Panc1 (cell line): ENCODE measurements at regions not wholly inside any gene's neighbourhood (a gene's known extent, or its start where the extent isn't known, plus 50 kb on each side); places are given as distances from the start of the nearest gene placed in this dataset.
"Not testable (repeated sequence)": the region's sequence is repeated elsewhere in the genome, so short reads cannot be mapped to it uniquely, and the experiment has no call there.

Experiments used
- ATAC-seq: fragments of 200-7000 bp; cut with Tn5 transposase; 2 replicates; pipeline ENCODE4 v1.9.1; 2020; ENCODE audit warnings: mild to moderate bottlenecking, moderate library complexity
- BruUV-seq: library from RNA; stranded (reverse); fragments of 400-500 nt; replicated peaks from 2 replicates; lab custom pipeline; 2021; lab: Mats Ljungman, UMichigan
- CTCF ChIA-PET: fragments of 300-600 bp; sonication (Branson Sonifier 250); formaldehyde crosslinking; loops from one replicate; lab custom pipeline; 2022; ENCODE audit warnings: antibody characterized with exemption; lab: Charles Lee
- POLR2A ChIA-PET: fragments of 300-600 bp; sonication (Branson Sonifier 250); formaldehyde crosslinking; loops from one replicate; lab custom pipeline; 2022; ENCODE audit warnings: antibody characterized with exemption; lab: Charles Lee
- DNase-seq: peaks from one replicate; pipeline ENCODE4 v3.0.0-alpha.2; 2010; ENCODE audit warnings: low read depth, low spot score
- H3K27ac ChIP-seq: 2 replicates; pipeline ENCODE4 v1.5.1; 2011; ENCODE audit warnings: mild to moderate bottlenecking, low read length, inconsistent platforms
- H3K27me3 ChIP-seq: fragments of 200-500 bp; sonication (Bioruptor generic); 2 replicates; pipeline ENCODE4 v1.6.0; 2014; ENCODE audit warnings: low read length, inconsistent platforms; ENCODE audit not compliant: control insufficient read depth, insufficient read depth
- H3K36me3 ChIP-seq: fragments of 200-500 bp; sonication (Bioruptor generic); 2 replicates; pipeline ENCODE4 v1.5.1; 2014; ENCODE audit warnings: inconsistent platforms, mild to moderate bottlenecking, low read length, moderate library complexity; ENCODE audit not compliant: control insufficient read depth, insufficient read depth
- H3K4me1 ChIP-seq: 2 replicates; pipeline ENCODE4 v1.5.1; 2011; ENCODE audit warnings: inconsistent platforms, mild to moderate bottlenecking, low read length, moderate library complexity; ENCODE audit not compliant: control insufficient read depth, insufficient read depth
- H3K4me3 ChIP-seq, 2 experiments: 2 replicates each; pipeline ENCODE4 v1.5.1; 2011 to 2012; ENCODE audit warnings: low read depth in 2 of 2, low read length in 2 of 2, mild to moderate bottlenecking in 2 of 2, inconsistent platforms in 1 of 2, moderate library complexity in 1 of 2
- H3K9me3 ChIP-seq: fragments of 200-500 bp; sonication (Bioruptor generic); 2 replicates; pipeline ENCODE4 v1.5.1; 2014; ENCODE audit warnings: low read depth, mild to moderate bottlenecking, inconsistent platforms, low read length, moderate library complexity; ENCODE audit not compliant: control insufficient read depth, insufficient read depth
- CTCF ChIP-seq: fragments of 450-650 bp; IDR thresholded peaks from 2 replicates; pipeline ENCODE4 v1.5.1; 2017; ENCODE audit warnings: mild to moderate bottlenecking
- POLR2AphosphoS5 ChIP-seq: IDR thresholded peaks from 2 replicates; pipeline ENCODE4 v1.6.1; 2012; ENCODE audit warnings: mild to moderate bottlenecking, low read depth, low read length, moderate library complexity
- REST ChIP-seq, 2 experiments: IDR thresholded peaks; 2 replicates each; pipeline ENCODE4 v1.6.1; 2011 to 2012; ENCODE audit warnings: low read depth in 2 of 2, control low read depth in 1 of 2, low read length in 1 of 2, mild to moderate bottlenecking in 1 of 2, moderate library complexity in 1 of 2; ENCODE audit not compliant: insufficient read depth in 1 of 2
- SIN3A ChIP-seq: IDR thresholded peaks from 2 replicates; pipeline ENCODE4 v1.6.1; 2012; ENCODE audit warnings: low read depth, mild to moderate bottlenecking, low read length, moderate library complexity, borderline replicate concordance; ENCODE audit not compliant: insufficient read depth
- TCF7L2 ChIP-seq: IDR thresholded peaks from 2 replicates; pipeline ENCODE4 v1.6.1; 2011; ENCODE audit warnings: mild to moderate bottlenecking, low read depth, low read length, inconsistent platforms
- in situ Hi-C: cut with HindIII; loops from 2 replicates; pipeline ENCODE4 v1.10.0; 2016; ENCODE audit warnings: low sequenced_read_pairs, low pct_unique_long_range_greater_than_20kb
- intact Hi-C: fragments of 100-400 bp; cut with micrococcal nuclease; formaldehyde crosslinking; loops from one replicate; pipeline ENCODE4 v1.10.0; 2022; ENCODE audit not compliant: unreplicated experiment

- ATAC-seq (no peak), DNase-seq (no peak)
- ChIA-PET CTCF (no interaction called here), POLR2A (no interaction called here)
- H3K27ac ChIP-seq, result no peak overlapping the region
- no peaks in the 10 kb centered on the region for H3K36me3 ChIP-seq
- in situ Hi-C loops (no loop called here), intact Hi-C loops (no loop called here)
- H3K4me3 ChIP-seq, result no peak overlapping the region
- TF ChIP-seq POLR2AphosphoS5 (no peak), TCF7L2 (no peak), SIN3A (no peak), CTCF (no peak), REST (IDR thresholded peaks at IDR 0.05; ENCODE audit: insufficient read depth in 1 of 2, low read depth in 2 of 2, low read length in 1 of 2) (no peak)
- no peaks in the 10 kb centered on the region for H3K4me1 ChIP-seq
- BruUV-seq, result no TSS peak
- H3K27me3 ChIP-seq, result no peaks in the 10 kb centered on the region
- no peaks in the 10 kb centered on the region for H3K9me3 ChIP-seq
Observed at GRCh38 chr6:155629652-155630051, 174.0 kb upstream of the NOX3 start.

- H3K27me3 ChIP-seq, result no peaks in the 10 kb centered on the region
- CTCF ChIA-PET, result no interaction called here
- TF ChIP-seq TCF7L2, result no peak
- no peak for TF ChIP-seq POLR2AphosphoS5
- no peak for TF ChIP-seq SIN3A
- TF ChIP-seq CTCF, result no peak
- TF ChIP-seq REST (IDR thresholded peaks at IDR 0.05; ENCODE audit: insufficient read depth in 1 of 2, low read depth in 2 of 2, low read length in 1 of 2), result no peak
- DNase-seq (no peak), ATAC-seq (no peak)
- no TSS peak for BruUV-seq
- no peak overlapping the region for H3K4me3 ChIP-seq
- no peaks in the 10 kb centered on the region for H3K4me1 ChIP-seq
- POLR2A ChIA-PET, result no interaction called here
- H3K27ac ChIP-seq, result no peak overlapping the region
- H3K36me3 ChIP-seq, result no peaks in the 10 kb centered on the region
- in situ Hi-C loops (no loop called here), intact Hi-C loops (no loop called here)
- H3K9me3 ChIP-seq, result no peaks in the 10 kb centered on the region
Observed at GRCh38 chr6:155628306-155628705, 172.7 kb upstream of the NOX3 start.

GRCh38 chr6:155627722-155628212 is 172.1 kb upstream of the NOX3 start:
- H3K36me3 ChIP-seq, POLR2A ChIA-PET, ATAC-seq, intact Hi-C loops, H3K27me3 ChIP-seq, in situ Hi-C loops, H3K9me3 ChIP-seq, DNase-seq, H3K4me3 ChIP-seq, H3K27ac ChIP-seq, H3K4me1 ChIP-seq, CTCF ChIA-PET, BruUV-seq: not testable (repeated sequence)
